ENCODE measurements at regions not wholly inside any gene's neighbourhood (a gene's known extent, or its start where the extent isn't known, plus 50 kb on each side); places are given as distances from the start of the nearest gene placed in this dataset.

DNA sequence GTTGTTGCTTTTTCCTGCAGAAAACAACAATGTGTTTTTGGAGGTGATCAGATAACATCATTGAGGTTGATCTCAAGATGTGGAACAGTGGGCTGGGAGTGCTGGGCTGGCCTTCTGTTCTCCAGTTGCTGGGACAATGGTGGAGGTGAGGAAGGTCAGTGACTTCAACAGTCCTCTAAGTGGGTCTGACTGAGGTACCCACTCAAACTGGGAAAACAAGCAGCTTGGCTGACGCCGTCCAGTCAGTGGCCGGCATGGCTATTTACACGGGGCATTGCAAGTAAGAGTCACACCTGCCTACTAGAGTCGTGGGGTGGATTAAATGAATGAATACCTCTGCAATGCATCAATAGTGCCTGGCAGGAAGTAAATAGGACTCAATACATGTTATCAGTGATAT is 386.7 kb upstream of the ZFHX3 start:
- ChIA-PET POLR2A (no interaction called here), CTCF (no interaction called here)
- no peak for DNase-seq (ENCODE audit: extremely low spot score)
- TF ChIP-seq, protein P1, sequence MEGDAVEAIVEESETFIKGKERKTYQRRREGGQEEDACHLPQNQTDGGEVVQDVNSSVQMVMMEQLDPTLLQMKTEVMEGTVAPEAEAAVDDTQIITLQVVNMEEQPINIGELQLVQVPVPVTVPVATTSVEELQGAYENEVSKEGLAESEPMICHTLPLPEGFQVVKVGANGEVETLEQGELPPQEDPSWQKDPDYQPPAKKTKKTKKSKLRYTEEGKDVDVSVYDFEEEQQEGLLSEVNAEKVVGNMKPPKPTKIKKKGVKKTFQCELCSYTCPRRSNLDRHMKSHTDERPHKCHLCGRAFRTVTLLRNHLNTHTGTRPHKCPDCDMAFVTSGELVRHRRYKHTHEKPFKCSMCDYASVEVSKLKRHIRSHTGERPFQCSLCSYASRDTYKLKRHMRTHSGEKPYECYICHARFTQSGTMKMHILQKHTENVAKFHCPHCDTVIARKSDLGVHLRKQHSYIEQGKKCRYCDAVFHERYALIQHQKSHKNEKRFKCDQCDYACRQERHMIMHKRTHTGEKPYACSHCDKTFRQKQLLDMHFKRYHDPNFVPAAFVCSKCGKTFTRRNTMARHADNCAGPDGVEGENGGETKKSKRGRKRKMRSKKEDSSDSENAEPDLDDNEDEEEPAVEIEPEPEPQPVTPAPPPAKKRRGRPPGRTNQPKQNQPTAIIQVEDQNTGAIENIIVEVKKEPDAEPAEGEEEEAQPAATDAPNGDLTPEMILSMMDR (IDR thresholded peaks at IDR 0.05; ENCODE audit: control extremely low read depth, extremely low read depth, low read depth, missing control alignments): no peak

DNA sequence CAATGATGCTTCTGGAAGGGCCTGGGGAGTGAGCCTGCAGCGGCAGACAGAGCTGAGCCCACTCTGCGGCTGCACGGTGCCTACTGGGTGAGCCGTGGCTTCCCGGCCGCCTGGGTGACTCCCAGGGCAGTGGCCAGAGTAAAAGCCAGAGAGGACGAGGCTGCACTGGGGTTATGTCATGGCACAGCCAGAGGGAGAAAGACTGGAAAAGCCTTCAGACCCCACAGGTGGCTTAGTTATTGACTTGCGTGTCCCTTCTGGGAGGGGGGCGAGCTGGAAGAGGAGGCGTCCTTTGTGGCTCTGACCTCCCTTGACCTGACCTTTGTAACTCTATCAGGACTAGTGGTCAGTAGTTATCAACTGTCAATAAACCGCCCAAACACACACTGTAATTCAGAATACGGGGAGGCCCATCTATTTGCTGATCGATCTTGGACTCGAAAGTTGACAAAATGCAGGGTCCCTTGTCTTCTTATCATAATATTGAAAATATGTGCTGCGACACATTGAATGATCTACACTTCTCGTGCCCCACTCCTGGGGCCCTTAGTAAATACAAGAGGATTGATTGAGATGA is 385.9 kb upstream of the ZFHX3 start:
- TF ChIP-seq, protein P1 (IDR thresholded peaks at IDR 0.05; ENCODE audit: control extremely low read depth, extremely low read depth, low read depth, missing control alignments): no peak
- CTCF ChIA-PET: no interaction called here
- POLR2A ChIA-PET: no interaction called here

DNA sequence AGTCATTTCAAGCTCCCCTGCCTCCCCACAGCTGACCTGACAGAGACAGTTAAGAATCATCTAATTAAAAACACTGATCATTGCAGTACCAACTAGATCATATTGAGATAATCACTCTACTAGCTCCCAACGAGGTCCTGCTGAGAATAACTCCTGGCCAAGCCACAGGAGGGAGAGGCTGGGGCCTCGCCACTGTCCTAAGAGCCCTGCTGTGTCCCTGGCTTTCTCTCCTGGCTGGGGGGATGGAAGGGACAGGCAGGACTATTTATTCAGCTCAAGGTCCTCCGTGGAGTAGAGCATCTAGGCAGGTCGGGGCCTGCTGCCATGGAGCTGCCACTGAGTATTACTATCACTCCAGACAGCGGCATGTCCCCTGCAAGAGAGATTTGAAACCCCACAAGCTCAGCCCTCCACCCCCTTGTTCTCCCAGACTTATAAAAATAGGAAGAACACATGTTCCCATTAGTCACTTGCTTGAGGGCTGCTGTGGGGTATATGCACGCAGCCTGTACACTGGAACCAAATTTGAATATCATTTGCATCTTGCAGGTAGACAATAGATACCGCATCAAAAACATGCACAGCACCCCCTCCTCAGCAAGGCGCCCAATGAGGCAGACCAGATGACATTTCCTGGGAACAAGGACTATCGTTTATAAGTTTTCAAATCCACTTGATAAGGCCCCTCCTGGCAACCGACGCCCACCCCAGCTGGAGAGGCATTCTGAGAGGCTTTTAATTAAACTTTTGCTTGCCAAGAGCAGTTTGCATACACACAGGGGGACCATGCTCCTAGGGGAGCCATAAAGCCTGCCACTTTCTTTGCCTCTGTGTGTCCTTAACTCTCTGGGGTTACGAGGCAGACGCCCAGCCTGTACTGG is 385.2 kb upstream of the ZFHX3 start:
- no peak for DNase-seq (ENCODE audit: extremely low spot score)
- ChIA-PET CTCF (no interaction called here), POLR2A (no interaction called here)
- TF ChIP-seq, protein P1 (IDR thresholded peaks at IDR 0.05; ENCODE audit: control extremely low read depth, extremely low read depth, low read depth, missing control alignments): no peak

More for the DNA sequence above, 385.9 kb upstream of the ZFHX3 start:
- no peak for DNase-seq (ENCODE audit: extremely low spot score)

DNA sequence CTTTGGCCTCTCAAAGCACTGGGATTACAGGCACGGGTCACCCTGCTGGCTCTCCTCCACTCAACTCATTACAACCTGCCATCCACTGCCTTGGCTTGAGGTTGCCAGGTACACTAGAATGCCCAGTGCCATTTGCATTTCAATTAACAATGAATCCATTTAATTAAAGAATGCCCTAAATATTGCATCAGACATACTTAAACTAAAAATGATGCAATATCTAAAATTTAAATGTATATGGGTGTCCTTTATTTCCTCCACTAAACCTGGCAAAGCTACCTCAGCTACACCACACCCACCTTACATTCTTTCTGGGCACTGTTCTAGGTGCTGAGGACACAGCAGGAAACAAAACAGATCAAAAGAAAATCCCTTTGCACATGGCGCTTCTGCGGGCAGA is 382.2 kb upstream of the ZFHX3 start:
- CTCF ChIA-PET: no interaction called here
- POLR2A ChIA-PET: no interaction called here
- no peak for DNase-seq (ENCODE audit: extremely low spot score)
- TF ChIP-seq, protein P1 (IDR thresholded peaks at IDR 0.05; ENCODE audit: control extremely low read depth, extremely low read depth, low read depth, missing control alignments): no peak

DNA sequence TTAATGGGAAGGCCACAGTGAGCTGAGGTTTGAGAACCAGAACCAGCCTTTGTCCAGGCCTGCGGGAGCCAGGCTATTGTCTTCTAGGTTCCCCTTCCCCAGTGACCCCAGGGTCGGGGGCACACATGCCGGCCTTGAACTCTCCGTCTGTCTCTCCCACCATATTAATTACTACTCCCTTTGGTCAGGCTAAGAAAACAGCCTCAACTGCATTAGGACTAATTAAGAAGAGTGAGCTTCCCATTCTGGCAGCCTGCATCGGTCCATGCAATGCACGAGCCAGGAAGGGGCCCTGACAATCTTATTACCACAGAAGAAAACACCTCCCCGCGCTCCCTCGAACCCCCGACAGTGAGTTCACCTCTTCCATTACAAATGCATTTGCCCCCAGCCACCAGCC is 380.2 kb upstream of the ZFHX3 start:
- DNase-seq (ENCODE audit: extremely low spot score): no peak
- ChIA-PET POLR2A (no interaction called here), CTCF (no interaction called here)
- TF ChIP-seq, protein P1 (IDR thresholded peaks at IDR 0.05; ENCODE audit: control extremely low read depth, extremely low read depth, low read depth, missing control alignments): no peak

DNA sequence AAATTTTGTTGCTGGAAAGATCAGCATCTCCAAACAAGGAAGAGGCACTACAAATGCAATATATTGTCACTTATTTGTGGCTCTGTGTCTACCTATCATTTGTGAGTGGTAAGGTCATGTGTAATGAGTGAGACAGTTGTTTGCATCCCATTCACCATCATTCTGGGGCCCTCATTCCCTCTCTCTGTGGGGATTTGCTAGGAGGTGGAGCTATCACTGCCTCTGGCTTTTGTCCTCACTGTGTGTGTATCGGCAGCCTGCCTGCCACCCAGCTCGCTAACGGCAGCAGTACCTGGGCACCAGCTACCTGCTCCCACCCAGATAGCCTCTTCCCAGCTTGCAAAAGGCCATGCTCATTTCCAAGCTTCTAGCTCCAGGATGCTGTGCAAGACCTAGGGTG is 379.2 kb upstream of the ZFHX3 start:
- ChIA-PET CTCF (no interaction called here), POLR2A (no interaction called here)
- TF ChIP-seq, protein P1 (IDR thresholded peaks at IDR 0.05; ENCODE audit: control extremely low read depth, extremely low read depth, low read depth, missing control alignments): no peak
- no peak for DNase-seq (ENCODE audit: extremely low spot score)

Data from GM10248 (cell line).